ENCODE measurements at regions not wholly inside any gene's neighbourhood (a gene's known extent, or its start where the extent isn't known, plus 50 kb on each side); places are given as distances from the start of the nearest gene placed in this dataset.

DNA sequence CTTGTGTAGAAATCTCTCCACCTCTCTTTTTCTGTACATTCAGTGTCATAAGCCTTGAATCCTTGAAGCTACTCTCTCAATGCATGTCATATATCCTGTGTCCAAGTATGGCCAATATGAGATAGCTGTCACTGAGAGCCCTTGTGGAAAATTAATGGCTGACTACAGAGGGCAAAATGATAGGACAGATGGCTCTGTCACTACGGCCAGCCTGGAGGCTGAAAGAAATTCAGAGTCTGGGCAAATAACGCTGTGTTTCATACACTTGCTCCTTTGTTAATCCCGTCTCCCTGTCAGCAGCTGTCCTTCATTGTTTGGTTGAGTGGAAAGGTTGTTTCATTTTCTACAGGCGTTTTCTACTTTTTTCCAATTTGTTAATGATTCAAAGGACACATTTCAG lies 70.4 kb upstream of the VGLL2 start:
- TF ChIP-seq EGR1 (IDR thresholded peaks at IDR 0.05; ENCODE audit: low read depth in 2 of 2): no peak
- no peak for TF ChIP-seq NR2F2 (IDR thresholded peaks at IDR 0.05)
- no peak for TF ChIP-seq FOXA1 (IDR thresholded peaks at IDR 0.05)
- TF ChIP-seq FOXA2 (IDR thresholded peaks at IDR 0.05): no peak
- TF ChIP-seq YY1 (IDR thresholded peaks at IDR 0.05): no peak
- no peak for TF ChIP-seq JUND (IDR thresholded peaks at IDR 0.05)
- TF ChIP-seq, protein P1, sequence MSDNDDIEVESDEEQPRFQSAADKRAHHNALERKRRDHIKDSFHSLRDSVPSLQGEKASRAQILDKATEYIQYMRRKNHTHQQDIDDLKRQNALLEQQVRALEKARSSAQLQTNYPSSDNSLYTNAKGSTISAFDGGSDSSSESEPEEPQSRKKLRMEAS (IDR thresholded peaks at IDR 0.05): no peak
- TF ChIP-seq GABPA (IDR thresholded peaks at IDR 0.05 in 1 of 2, conservative IDR thresholded peaks at IDR 0.05 in 1 of 2): no peak
- no peak for TF ChIP-seq HNF4A (conservative IDR thresholded peaks at IDR 0.05)
- no peak for TF ChIP-seq RXRA (IDR thresholded peaks at IDR 0.05)
- Histone ChIP-seq H3K9ac (ENCODE audit: low read depth in 1 of 2, low read length in 2 of 2) (no peak overlapping the region), H3K4me3 (ENCODE audit: low read depth in 1 of 3, low read length in 3 of 3) (no peak overlapping the region), H3K27ac (ENCODE audit: low read depth in 1 of 2, low read length in 2 of 2) (no peak overlapping the region), H3K36me3 (ENCODE audit: control insufficient read depth in 4 of 4, insufficient read depth in 3 of 4, low read depth in 1 of 4, low read length in 3 of 4) (no peaks in the 10 kb centered on the region), H3K27me3 (ENCODE audit: control insufficient read depth in 4 of 4, insufficient read depth in 4 of 4, low read length in 3 of 4) (peaks cover 0 to 4% (median 0%) of the 10 kb centered on the region in 4 donors), H3K4me1 (ENCODE audit: control insufficient read depth in 4 of 4, insufficient read depth in 4 of 4, low read length in 3 of 4) (no peaks in the 10 kb centered on the region), H3K9me3 (ENCODE audit: control insufficient read depth in 4 of 4, low read length in 3 of 4) (no peaks in the 10 kb centered on the region)
- DNase-seq (ENCODE audit: low spot score): no peak
- 49% methylated on average over 4 of the region's 4 CpGs for WGBS

DNA sequence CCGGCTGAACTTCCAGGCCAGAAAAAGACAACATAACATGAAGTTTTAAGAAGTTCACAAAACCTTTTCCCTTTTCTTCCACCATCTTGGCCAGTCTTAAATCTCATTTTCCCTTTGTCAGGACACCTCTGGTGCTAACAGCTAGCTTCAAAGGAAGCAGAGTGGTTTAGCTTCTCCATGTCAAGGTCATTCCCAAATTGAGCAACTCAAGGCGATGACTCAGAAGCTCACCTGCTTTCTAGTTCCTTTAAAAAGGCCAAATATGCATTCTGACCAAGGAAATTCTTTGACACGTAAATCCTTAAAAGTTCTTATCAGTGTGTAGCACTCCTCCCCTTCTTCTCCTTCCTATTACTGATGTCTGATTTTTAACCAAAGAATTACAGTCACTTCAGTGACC lies 69.6 kb upstream of the VGLL2 start:
- no peak overlapping the region for H3K9ac ChIP-seq (ENCODE audit: low read depth in 1 of 2, low read length in 2 of 2)
- no peak overlapping the region for H3K4me3 ChIP-seq (ENCODE audit: low read depth in 1 of 3, low read length in 3 of 3)
- no peaks in the 10 kb centered on the region for H3K27me3 ChIP-seq (ENCODE audit: control insufficient read depth in 4 of 4, insufficient read depth in 4 of 4, low read length in 3 of 4)
- TF ChIP-seq EGR1 (IDR thresholded peaks at IDR 0.05; ENCODE audit: low read depth in 2 of 2) (no peak), FOXA1 (IDR thresholded peaks at IDR 0.05) (no peak), HNF4G (IDR thresholded peaks at IDR 0.05) (no peak), HNF4A (conservative IDR thresholded peaks at IDR 0.05) (no peak), RAD21 (IDR thresholded peaks at IDR 0.05) (no peak), TAF1 (conservative IDR thresholded peaks at IDR 0.05) (no peak), JUND (IDR thresholded peaks at IDR 0.05) (no peak), YY1 (IDR thresholded peaks at IDR 0.05) (no peak), SP1 (IDR thresholded peaks at IDR 0.05) (no peak), FOXA2 (IDR thresholded peaks at IDR 0.05) (no peak), RXRA (IDR thresholded peaks at IDR 0.05) (no peak), NR2F2 (IDR thresholded peaks at IDR 0.05) (no peak), GABPA (IDR thresholded peaks at IDR 0.05 in 1 of 2, conservative IDR thresholded peaks at IDR 0.05 in 1 of 2) (no peak)
- TF ChIP-seq, protein P2, sequence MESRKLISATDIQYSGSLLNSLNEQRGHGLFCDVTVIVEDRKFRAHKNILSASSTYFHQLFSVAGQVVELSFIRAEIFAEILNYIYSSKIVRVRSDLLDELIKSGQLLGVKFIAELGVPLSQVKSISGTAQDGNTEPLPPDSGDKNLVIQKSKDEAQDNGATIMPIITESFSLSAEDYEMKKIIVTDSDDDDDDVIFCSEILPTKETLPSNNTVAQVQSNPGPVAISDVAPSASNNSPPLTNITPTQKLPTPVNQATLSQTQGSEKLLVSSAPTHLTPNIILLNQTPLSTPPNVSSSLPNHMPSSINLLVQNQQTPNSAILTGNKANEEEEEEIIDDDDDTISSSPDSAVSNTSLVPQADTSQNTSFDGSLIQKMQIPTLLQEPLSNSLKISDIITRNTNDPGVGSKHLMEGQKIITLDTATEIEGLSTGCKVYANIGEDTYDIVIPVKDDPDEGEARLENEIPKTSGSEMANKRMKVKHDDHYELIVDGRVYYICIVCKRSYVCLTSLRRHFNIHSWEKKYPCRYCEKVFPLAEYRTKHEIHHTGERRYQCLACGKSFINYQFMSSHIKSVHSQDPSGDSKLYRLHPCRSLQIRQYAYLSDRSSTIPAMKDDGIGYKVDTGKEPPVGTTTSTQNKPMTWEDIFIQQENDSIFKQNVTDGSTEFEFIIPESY (IDR thresholded peaks at IDR 0.05): no peak
- TF ChIP-seq, protein P3, sequence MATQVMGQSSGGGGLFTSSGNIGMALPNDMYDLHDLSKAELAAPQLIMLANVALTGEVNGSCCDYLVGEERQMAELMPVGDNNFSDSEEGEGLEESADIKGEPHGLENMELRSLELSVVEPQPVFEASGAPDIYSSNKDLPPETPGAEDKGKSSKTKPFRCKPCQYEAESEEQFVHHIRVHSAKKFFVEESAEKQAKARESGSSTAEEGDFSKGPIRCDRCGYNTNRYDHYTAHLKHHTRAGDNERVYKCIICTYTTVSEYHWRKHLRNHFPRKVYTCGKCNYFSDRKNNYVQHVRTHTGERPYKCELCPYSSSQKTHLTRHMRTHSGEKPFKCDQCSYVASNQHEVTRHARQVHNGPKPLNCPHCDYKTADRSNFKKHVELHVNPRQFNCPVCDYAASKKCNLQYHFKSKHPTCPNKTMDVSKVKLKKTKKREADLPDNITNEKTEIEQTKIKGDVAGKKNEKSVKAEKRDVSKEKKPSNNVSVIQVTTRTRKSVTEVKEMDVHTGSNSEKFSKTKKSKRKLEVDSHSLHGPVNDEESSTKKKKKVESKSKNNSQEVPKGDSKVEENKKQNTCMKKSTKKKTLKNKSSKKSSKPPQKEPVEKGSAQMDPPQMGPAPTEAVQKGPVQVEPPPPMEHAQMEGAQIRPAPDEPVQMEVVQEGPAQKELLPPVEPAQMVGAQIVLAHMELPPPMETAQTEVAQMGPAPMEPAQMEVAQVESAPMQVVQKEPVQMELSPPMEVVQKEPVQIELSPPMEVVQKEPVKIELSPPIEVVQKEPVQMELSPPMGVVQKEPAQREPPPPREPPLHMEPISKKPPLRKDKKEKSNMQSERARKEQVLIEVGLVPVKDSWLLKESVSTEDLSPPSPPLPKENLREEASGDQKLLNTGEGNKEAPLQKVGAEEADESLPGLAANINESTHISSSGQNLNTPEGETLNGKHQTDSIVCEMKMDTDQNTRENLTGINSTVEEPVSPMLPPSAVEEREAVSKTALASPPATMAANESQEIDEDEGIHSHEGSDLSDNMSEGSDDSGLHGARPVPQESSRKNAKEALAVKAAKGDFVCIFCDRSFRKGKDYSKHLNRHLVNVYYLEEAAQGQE (IDR thresholded peaks at IDR 0.05): no peak
- TF ChIP-seq, protein P4, sequence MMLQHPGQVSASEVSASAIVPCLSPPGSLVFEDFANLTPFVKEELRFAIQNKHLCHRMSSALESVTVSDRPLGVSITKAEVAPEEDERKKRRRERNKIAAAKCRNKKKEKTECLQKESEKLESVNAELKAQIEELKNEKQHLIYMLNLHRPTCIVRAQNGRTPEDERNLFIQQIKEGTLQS (IDR thresholded peaks at IDR 0.05): no peak
- TF ChIP-seq, protein P1 (IDR thresholded peaks at IDR 0.05): no peak
- TF ChIP-seq, protein P5, sequence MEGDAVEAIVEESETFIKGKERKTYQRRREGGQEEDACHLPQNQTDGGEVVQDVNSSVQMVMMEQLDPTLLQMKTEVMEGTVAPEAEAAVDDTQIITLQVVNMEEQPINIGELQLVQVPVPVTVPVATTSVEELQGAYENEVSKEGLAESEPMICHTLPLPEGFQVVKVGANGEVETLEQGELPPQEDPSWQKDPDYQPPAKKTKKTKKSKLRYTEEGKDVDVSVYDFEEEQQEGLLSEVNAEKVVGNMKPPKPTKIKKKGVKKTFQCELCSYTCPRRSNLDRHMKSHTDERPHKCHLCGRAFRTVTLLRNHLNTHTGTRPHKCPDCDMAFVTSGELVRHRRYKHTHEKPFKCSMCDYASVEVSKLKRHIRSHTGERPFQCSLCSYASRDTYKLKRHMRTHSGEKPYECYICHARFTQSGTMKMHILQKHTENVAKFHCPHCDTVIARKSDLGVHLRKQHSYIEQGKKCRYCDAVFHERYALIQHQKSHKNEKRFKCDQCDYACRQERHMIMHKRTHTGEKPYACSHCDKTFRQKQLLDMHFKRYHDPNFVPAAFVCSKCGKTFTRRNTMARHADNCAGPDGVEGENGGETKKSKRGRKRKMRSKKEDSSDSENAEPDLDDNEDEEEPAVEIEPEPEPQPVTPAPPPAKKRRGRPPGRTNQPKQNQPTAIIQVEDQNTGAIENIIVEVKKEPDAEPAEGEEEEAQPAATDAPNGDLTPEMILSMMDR (IDR thresholded peaks at IDR 0.05; ENCODE audit: low read depth, low read length, missing input control): no peak
- no peak overlapping the region for H3K27ac ChIP-seq (ENCODE audit: low read depth in 1 of 2, low read length in 2 of 2)
- H3K36me3 ChIP-seq (ENCODE audit: control insufficient read depth in 4 of 4, insufficient read depth in 3 of 4, low read depth in 1 of 4, low read length in 3 of 4): no peaks in the 10 kb centered on the region
- no peaks in the 10 kb centered on the region for H3K9me3 ChIP-seq (ENCODE audit: control insufficient read depth in 4 of 4, low read length in 3 of 4)
- 64% methylated on average over 3 of the region's 3 CpGs for WGBS
- H3K4me1 ChIP-seq (ENCODE audit: control insufficient read depth in 4 of 4, insufficient read depth in 4 of 4, low read length in 3 of 4): no peaks in the 10 kb centered on the region
- no peak for DNase-seq (ENCODE audit: low spot score)
